Peyer's patch (tissue), 4 donors: ENCODE measurements at regions not wholly inside any gene's neighbourhood (a gene's known extent, or its start where the extent isn't known, plus 50 kb on each side); places are given as distances from the start of the nearest gene placed in this dataset.

Experiments used
- CTCF ChIP-seq, 6 experiments: fragments of 450-650 bp in 4 of 6; fragments of 200-600 bp in 2 of 6; sonication (generic) in 1 of 6; IDR thresholded peaks; one replicate each; pipeline ENCODE4 v1.5.1; 2017 to 2019; ENCODE audit warnings: antibody characterized with exemption in 6 of 6, mild to moderate bottlenecking in 3 of 6, moderate library complexity in 1 of 6
- POLR2A ChIP-seq, 2 donors: fragments of 450-650 bp; IDR thresholded peaks; one replicate each; pipeline ENCODE4 v1.5.1; 2017; ENCODE audit warnings: antibody characterized with exemption in 2 of 2, mild to moderate bottlenecking in 2 of 2, moderate library complexity in 2 of 2

GRCh38 chr13:61954092-61954491 lies 538.4 kb upstream of the PCDH20 start:
- TF ChIP-seq POLR2A (IDR thresholded peaks at IDR 0.05) (no peak), CTCF (IDR thresholded peaks at IDR 0.05) (peak in 2 of 6 experiments; percentile 10 to 20)
